C4-2B (cell line): ENCODE measurements at regions not wholly inside any gene's neighbourhood (a gene's known extent, or its start where the extent isn't known, plus 50 kb on each side); places are given as distances from the start of the nearest gene placed in this dataset.

Source experiments
- H3K27ac ChIP-seq: fragments of 450-650 bp; 2 replicates; pipeline ENCODE4 v1.5.1; 2017
- CTCF ChIP-seq: fragments of 450-650 bp; conservative IDR thresholded peaks from 2 replicates; pipeline ENCODE4 v1.5.1; 2017; ENCODE audit warnings: mild to moderate bottlenecking
- ZFX ChIP-seq: fragments of 450-650 bp; IDR thresholded peaks from 2 replicates; pipeline ENCODE4 v1.6.1; 2017

GRCh38 chr2:196334710-196335109 lies 163.3 kb upstream of the STK17B start:
- H3K27ac ChIP-seq: no peak overlapping the region
- TF ChIP-seq ZFX (no peak), CTCF (no peak)

- H3K27ac ChIP-seq: no peak overlapping the region
- TF ChIP-seq CTCF (no peak), ZFX (no peak)
These were observed 163.8 kb upstream of the STK17B start for GRCh38 chr2:196335221-196335634.

GRCh38 chr2:196336207-196336606 lies 164.8 kb upstream of the STK17B start:
- TF ChIP-seq CTCF: no peak
- no peak for TF ChIP-seq ZFX
- no peak overlapping the region for H3K27ac ChIP-seq

GRCh38 chr2:196336715-196337114 lies 165.3 kb upstream of the STK17B start:
- no peak overlapping the region for H3K27ac ChIP-seq

GRCh38 chr2:196337208-196337953 lies 166.0 kb upstream of the STK17B start:
- no peak for TF ChIP-seq ZFX
- peak; percentile 46 for TF ChIP-seq CTCF
- H3K27ac ChIP-seq: no peak overlapping the region

More at GRCh38 chr2:196336715-196337114, 165.3 kb upstream of the STK17B start:
- TF ChIP-seq CTCF: no peak
- no peak for TF ChIP-seq ZFX

- TF ChIP-seq ZFX (no peak), CTCF (no peak)
- no peak overlapping the region for H3K27ac ChIP-seq
These were observed 167.1 kb upstream of the STK17B start for GRCh38 chr2:196338440-196338839.

- H3K27ac ChIP-seq: no peak overlapping the region
- no peak for TF ChIP-seq CTCF
- TF ChIP-seq ZFX: no peak
These were observed 170.0 kb upstream of the STK17B start for GRCh38 chr2:196341277-196341841.
